Peyer's patch (tissue), 4 donors: ENCODE measurements at regions not wholly inside any gene's neighbourhood (a gene's known extent, or its start where the extent isn't known, plus 50 kb on each side); places are given as distances from the start of the nearest gene placed in this dataset.

Experiments
- DNase-seq, 3 donors: peaks; one replicate each; pipeline ENCODE4 v3.0.0-alpha.2; 2017 to 2019
- H3K27ac ChIP-seq, 4 donors: fragments of 200-600 bp; sonication (generic); one replicate each; pipeline ENCODE4 v1.5.1; 2016 to 2019
- H3K27me3 ChIP-seq, 2 donors: fragments of 200-600 bp; sonication (generic); one replicate each; pipeline ENCODE4 v1.5.1; 2019
- H3K36me3 ChIP-seq, 3 donors: fragments of 200-600 bp; sonication (generic); one replicate each; pipeline ENCODE4 v1.5.1; 2016 to 2019
- H3K4me1 ChIP-seq, 4 donors: fragments of 200-600 bp; sonication (generic); one replicate each; pipeline ENCODE4 v1.5.1; 2016 to 2019
- H3K4me3 ChIP-seq, 4 donors: fragments of 200-600 bp; sonication (generic); 1 replicate in 3 of 4; 2 replicates in 1 of 4; pipeline ENCODE4 v1.5.1; 2016 to 2019; ENCODE audit warnings: mild to moderate bottlenecking in 1 of 4
- H3K9me3 ChIP-seq, 4 donors: fragments of 200-600 bp; sonication (generic); one replicate each; pipeline ENCODE4 v1.5.1; 2016 to 2019; ENCODE audit warnings: mild to moderate bottlenecking in 1 of 4
- POLR2A ChIP-seq, 2 donors: fragments of 450-650 bp; IDR thresholded peaks; one replicate each; pipeline ENCODE4 v1.5.1; 2017; ENCODE audit warnings: antibody characterized with exemption in 2 of 2, mild to moderate bottlenecking in 2 of 2, moderate library complexity in 2 of 2
- TF ChIP-seq, protein P1 (sequence below), 6 experiments: fragments of 450-650 bp in 4 of 6; fragments of 200-600 bp in 2 of 6; sonication (generic) in 1 of 6; IDR thresholded peaks; one replicate each; pipeline ENCODE4 v1.5.1; 2017 to 2019; ENCODE audit warnings: antibody characterized with exemption in 6 of 6, mild to moderate bottlenecking in 3 of 6, moderate library complexity in 1 of 6

DNA sequence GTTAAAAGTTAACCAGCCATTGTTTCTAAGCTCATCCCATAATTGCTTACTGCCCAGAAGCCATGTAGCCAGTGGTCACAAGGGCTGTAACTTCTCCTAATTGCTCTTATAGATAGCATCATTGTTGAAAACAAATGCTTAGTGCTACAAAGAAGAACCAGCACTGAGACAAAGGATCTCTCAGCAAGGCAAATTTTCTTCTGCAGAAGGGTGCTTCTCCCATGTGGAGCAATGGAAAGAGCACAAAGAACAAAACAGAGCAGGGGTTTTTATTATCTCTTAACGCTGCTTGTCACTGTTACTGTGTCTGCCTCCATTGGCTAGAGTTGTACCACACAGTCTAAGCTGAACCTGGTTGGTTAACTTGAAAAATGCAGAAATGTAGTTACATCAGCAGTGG, 1036.8 kb downstream of the UQCRFS1 start:
- no peaks in the 10 kb centered on the region for H3K4me1 ChIP-seq
- H3K27ac ChIP-seq: no peak overlapping the region
- no peaks in the 10 kb centered on the region for H3K27me3 ChIP-seq
- TF ChIP-seq, protein P1, sequence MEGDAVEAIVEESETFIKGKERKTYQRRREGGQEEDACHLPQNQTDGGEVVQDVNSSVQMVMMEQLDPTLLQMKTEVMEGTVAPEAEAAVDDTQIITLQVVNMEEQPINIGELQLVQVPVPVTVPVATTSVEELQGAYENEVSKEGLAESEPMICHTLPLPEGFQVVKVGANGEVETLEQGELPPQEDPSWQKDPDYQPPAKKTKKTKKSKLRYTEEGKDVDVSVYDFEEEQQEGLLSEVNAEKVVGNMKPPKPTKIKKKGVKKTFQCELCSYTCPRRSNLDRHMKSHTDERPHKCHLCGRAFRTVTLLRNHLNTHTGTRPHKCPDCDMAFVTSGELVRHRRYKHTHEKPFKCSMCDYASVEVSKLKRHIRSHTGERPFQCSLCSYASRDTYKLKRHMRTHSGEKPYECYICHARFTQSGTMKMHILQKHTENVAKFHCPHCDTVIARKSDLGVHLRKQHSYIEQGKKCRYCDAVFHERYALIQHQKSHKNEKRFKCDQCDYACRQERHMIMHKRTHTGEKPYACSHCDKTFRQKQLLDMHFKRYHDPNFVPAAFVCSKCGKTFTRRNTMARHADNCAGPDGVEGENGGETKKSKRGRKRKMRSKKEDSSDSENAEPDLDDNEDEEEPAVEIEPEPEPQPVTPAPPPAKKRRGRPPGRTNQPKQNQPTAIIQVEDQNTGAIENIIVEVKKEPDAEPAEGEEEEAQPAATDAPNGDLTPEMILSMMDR (IDR thresholded peaks at IDR 0.05): no peak
- no peak for TF ChIP-seq POLR2A (IDR thresholded peaks at IDR 0.05)
- DNase-seq: no peak
- no peaks in the 10 kb centered on the region for H3K36me3 ChIP-seq
- no peak overlapping the region for H3K4me3 ChIP-seq
- H3K9me3 ChIP-seq: peaks cover 0 to 10% (median 0%) of the 10 kb centered on the region in 4 donors

DNA sequence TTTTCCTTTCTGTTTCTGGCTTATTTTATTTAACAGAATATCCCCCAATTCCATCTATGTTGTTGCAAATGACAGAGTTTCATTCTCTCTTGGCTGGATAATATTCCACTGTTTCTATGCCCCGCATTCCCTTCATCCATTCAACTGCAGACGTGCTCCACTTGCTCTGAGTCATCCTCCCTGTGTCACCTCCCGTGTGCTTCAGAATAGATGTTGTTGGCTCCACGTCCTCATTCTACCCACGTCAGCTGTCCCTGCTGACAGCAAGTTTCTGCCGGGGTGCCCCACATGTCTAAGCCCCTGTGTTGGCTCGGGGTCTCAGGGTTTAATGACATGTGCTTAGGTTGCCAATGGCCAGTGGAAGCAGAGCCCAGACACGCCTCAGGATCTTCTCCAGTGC, 1041.0 kb downstream of the UQCRFS1 start:
- H3K9me3 ChIP-seq: peaks cover 0 to 6% (median 0%) of the 10 kb centered on the region in 4 donors
- H3K4me3 ChIP-seq: no peak overlapping the region
- H3K4me1 ChIP-seq: no peaks in the 10 kb centered on the region
- TF ChIP-seq, protein P1 (IDR thresholded peaks at IDR 0.05): no peak
- TF ChIP-seq POLR2A (IDR thresholded peaks at IDR 0.05): no peak
- no peaks in the 10 kb centered on the region for H3K36me3 ChIP-seq
- DNase-seq: no peak
- H3K27me3 ChIP-seq: no peaks in the 10 kb centered on the region
- no peak overlapping the region for H3K27ac ChIP-seq

DNA sequence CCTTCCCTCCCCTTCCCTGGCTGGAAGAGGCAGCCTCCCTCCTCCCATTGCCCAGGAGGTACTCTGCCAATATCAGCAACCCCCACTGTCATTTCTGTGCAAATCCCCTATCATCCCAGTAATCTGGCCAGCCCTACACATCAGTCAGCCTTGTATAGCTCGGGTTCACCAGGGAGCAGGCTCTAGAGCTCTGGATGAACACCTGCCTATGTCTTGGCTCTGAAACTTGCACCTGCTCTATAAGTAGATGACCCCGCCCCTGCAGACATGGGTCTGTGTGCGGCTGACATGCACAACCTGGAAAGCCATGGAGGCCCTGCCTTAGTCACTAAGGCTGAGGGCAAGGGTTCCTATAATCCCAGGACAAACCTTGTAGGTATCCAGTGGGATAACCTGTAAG, 1042.9 kb downstream of the UQCRFS1 start:
- Histone ChIP-seq H3K4me3 (no peak overlapping the region), H3K36me3 (no peaks in the 10 kb centered on the region), H3K27me3 (no peaks in the 10 kb centered on the region), H3K4me1 (no peaks in the 10 kb centered on the region), H3K9me3 (no peaks in the 10 kb centered on the region), H3K27ac (no peak overlapping the region)
- DNase-seq: no peak
- TF ChIP-seq POLR2A (IDR thresholded peaks at IDR 0.05): no peak
- TF ChIP-seq, protein P1 (IDR thresholded peaks at IDR 0.05): no peak

DNA sequence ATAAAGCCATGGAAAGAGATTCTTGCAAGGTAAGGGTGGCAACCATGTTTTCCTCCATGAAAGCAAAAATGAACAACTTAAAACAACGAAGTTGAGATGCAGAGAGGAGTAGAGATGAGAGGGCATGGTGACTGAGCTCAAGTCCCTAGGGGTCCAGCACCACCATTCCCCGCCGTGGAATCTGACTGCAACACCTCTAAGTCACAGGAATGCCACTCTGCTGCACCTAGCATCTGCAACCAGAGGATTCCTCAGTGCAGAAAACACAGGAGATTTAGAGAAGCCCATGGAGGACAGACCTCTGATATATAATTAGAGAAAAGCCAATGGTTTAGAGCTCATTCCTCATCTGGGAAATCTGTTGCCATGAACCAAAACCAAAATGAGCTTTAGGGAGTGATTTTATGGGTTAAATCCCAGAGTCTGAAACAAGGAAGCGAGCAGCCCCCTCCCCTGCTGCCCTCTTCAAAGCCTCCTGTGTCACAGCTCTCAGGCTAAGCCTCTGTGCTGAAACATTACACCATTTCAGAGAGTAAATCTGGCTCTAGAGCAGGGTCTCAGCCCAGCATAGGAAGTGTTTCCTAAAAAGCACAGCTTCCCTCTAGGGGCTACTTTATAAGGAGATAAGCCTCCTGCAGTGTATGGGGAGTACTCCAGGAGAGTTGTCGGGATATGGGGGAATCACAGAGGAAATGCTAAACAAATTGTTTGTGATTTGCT, 1043.6 kb downstream of the UQCRFS1 start:
- TF ChIP-seq, protein P1 (IDR thresholded peaks at IDR 0.05): no peak
- TF ChIP-seq POLR2A (IDR thresholded peaks at IDR 0.05): no peak
- H3K36me3 ChIP-seq: no peaks in the 10 kb centered on the region
- no peaks in the 10 kb centered on the region for H3K4me1 ChIP-seq
- no peaks in the 10 kb centered on the region for H3K9me3 ChIP-seq
- no peak for DNase-seq
- no peak overlapping the region for H3K27ac ChIP-seq
- no peak overlapping the region for H3K4me3 ChIP-seq
- no peaks in the 10 kb centered on the region for H3K27me3 ChIP-seq

DNA sequence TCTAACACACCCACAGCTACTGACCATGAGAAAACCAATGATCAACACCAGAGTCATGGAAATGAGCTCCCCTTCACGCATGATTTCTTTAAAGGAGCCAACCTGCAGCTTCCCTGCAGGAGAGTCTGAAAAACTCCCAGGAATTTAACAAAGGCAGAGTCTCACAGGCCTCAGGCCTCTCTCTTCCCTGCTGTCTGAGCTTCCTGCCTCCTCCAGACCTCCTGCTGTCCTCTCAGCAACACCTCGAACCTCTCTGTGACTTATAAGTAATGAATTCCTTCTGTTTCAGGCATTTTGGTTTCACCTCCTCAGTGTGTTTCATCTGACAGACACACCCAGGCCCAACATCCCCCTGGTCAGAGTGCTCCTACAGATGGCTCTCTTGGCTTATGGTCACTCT, 1044.4 kb downstream of the UQCRFS1 start:
- no peaks in the 10 kb centered on the region for H3K4me1 ChIP-seq
- H3K4me3 ChIP-seq: no peak overlapping the region
- H3K27ac ChIP-seq: no peak overlapping the region
- H3K9me3 ChIP-seq: no peaks in the 10 kb centered on the region
- no peak for DNase-seq
- TF ChIP-seq POLR2A (IDR thresholded peaks at IDR 0.05): no peak
- TF ChIP-seq, protein P1 (IDR thresholded peaks at IDR 0.05): no peak
- H3K27me3 ChIP-seq: no peaks in the 10 kb centered on the region
- H3K36me3 ChIP-seq: no peaks in the 10 kb centered on the region
